ENCODE measurements at regions not wholly inside any gene's neighbourhood (a gene's known extent, or its start where the extent isn't known, plus 50 kb on each side); places are given as distances from the start of the nearest gene placed in this dataset.
"Not testable (repeated sequence)": the region's sequence is repeated elsewhere in the genome, so short reads cannot be mapped to it uniquely, and the experiment has no call there.

DNA sequence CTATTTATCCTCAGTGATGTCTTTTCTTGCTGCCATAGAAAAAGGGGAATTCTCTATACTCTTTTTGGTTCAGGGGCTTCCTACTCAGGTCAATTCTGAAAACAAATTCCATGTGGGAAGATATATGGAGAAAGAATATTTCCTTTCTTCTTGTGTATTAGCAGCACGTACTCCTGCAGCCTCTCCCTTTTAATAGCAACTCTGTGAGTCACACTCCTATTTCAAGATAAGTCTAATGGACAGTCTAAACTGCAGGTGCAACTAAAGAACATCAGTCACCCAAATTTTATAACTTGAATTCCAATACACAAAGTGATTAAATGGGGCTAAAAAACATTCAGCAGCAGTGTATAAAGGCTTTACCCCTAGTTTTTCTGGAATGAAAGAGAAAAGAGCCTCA lies 942.2 kb downstream of the CNTNAP5 start:
- H3K27me3 ChIP-seq (ENCODE audit: control insufficient read depth in 1 of 2, insufficient read depth in 2 of 2, low read length in 2 of 2): no peaks in the 10 kb centered on the region
- no peaks in the 10 kb centered on the region for H3K4me1 ChIP-seq (ENCODE audit: control insufficient read depth in 1 of 2, insufficient read depth in 2 of 2, low read length in 2 of 2)
- H3K4me3 ChIP-seq (ENCODE audit: low read depth in 1 of 2, low read length in 2 of 2): no peak overlapping the region
- H3K27ac ChIP-seq (ENCODE audit: low read depth, low read length): no peak overlapping the region
- H3K9ac ChIP-seq (ENCODE audit: low read depth in 1 of 2, low read length in 2 of 2): no peak overlapping the region
- no peaks in the 10 kb centered on the region for H3K36me3 ChIP-seq (ENCODE audit: control insufficient read depth in 1 of 2, insufficient read depth in 2 of 2, low read length in 2 of 2)
- H3K9me3 ChIP-seq (ENCODE audit: control insufficient read depth in 1 of 2, low read length in 2 of 2): no peaks in the 10 kb centered on the region

DNA sequence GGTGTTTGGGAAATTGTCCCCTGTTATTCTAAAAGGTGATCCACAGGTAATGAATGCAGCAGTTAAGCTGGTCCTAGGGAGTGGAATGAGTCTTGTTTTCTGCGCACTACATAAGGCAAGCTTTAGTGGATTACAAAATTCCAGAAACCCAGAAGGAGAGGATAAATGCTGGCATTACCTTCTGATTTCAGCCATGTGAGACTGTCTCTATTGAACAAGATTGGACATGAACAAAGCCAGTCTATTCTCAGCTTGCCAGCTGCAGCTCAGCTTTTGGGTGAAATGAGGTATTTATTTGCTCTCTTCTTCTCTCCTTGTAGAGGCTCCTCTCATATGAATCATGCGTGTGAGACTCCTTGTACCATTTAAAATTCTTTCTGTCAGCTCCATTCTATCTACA lies 944.9 kb downstream of the CNTNAP5 start:
- Histone ChIP-seq H3K27ac (ENCODE audit: low read depth, low read length) (no peak overlapping the region), H3K9ac (ENCODE audit: low read depth in 1 of 2, low read length in 2 of 2) (no peak overlapping the region), H3K36me3 (ENCODE audit: control insufficient read depth in 1 of 2, insufficient read depth in 2 of 2, low read length in 2 of 2) (no peaks in the 10 kb centered on the region), H3K4me1 (ENCODE audit: control insufficient read depth in 1 of 2, insufficient read depth in 2 of 2, low read length in 2 of 2) (no peaks in the 10 kb centered on the region), H3K27me3 (ENCODE audit: control insufficient read depth in 1 of 2, insufficient read depth in 2 of 2, low read length in 2 of 2) (no peaks in the 10 kb centered on the region), H3K9me3 (ENCODE audit: control insufficient read depth in 1 of 2, low read length in 2 of 2) (no peaks in the 10 kb centered on the region), H3K4me3 (ENCODE audit: low read depth in 1 of 2, low read length in 2 of 2) (no peak overlapping the region)

DNA sequence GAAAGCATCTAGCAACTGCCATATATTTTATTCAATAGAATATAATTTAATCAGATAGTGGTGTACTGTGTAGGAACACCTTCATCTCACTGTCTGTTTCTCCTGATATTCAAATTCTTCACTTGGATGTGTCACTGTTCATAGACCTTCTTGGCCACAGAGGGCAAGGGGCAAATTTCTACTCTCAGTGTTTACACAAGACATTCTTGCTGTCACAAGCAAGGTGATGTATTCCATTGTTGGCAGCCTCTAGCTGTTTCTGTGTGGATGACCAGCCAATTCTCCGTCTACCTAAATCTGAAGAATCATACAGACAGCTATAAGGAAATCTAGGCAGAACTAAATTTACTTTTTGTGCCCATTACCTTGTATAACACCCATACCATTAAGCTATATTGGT lies 948.3 kb downstream of the CNTNAP5 start:
- H3K4me3 ChIP-seq (ENCODE audit: low read depth in 1 of 2, low read length in 2 of 2): no peak overlapping the region
- no peaks in the 10 kb centered on the region for H3K4me1 ChIP-seq (ENCODE audit: control insufficient read depth in 1 of 2, insufficient read depth in 2 of 2, low read length in 2 of 2)
- H3K36me3 ChIP-seq (ENCODE audit: control insufficient read depth in 1 of 2, insufficient read depth in 2 of 2, low read length in 2 of 2): no peaks in the 10 kb centered on the region
- no peak overlapping the region for H3K27ac ChIP-seq (ENCODE audit: low read depth, low read length)
- peaks cover 0 to 1% of the 10 kb centered on the region in 2 donors for H3K9me3 ChIP-seq (ENCODE audit: control insufficient read depth in 1 of 2, low read length in 2 of 2)
- no peak overlapping the region for H3K9ac ChIP-seq (ENCODE audit: low read depth in 1 of 2, low read length in 2 of 2)
- H3K27me3 ChIP-seq (ENCODE audit: control insufficient read depth in 1 of 2, insufficient read depth in 2 of 2, low read length in 2 of 2): no peaks in the 10 kb centered on the region

DNA sequence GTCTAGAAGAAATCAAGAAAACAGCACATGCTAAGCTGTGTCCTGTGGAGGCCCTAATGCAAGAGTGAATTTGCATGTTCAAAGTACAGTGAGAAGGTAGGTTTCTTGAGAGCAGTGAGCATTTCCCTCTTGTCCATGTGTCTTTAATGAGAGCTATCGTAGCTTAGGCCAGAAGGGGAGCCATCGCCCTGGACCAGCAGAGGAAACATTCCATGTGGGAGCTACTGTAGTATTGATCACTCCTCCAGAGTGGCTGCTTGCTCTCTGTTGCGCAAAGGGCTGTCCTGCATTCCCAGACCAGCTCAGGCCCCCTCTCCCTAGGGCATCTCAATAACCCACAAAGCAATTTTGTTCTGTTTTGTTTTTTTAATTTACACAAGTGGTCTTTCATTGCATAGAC lies 950.1 kb downstream of the CNTNAP5 start:
- H3K9me3 ChIP-seq (ENCODE audit: control insufficient read depth in 1 of 2, low read length in 2 of 2): peaks cover 0 to 1% of the 10 kb centered on the region in 2 donors
- no peaks in the 10 kb centered on the region for H3K36me3 ChIP-seq (ENCODE audit: control insufficient read depth in 1 of 2, insufficient read depth in 2 of 2, low read length in 2 of 2)
- no peak overlapping the region for H3K9ac ChIP-seq (ENCODE audit: low read depth in 1 of 2, low read length in 2 of 2)
- no peak overlapping the region for H3K27ac ChIP-seq (ENCODE audit: low read depth, low read length)
- H3K4me1 ChIP-seq (ENCODE audit: control insufficient read depth in 1 of 2, insufficient read depth in 2 of 2, low read length in 2 of 2): no peaks in the 10 kb centered on the region
- no peaks in the 10 kb centered on the region for H3K27me3 ChIP-seq (ENCODE audit: control insufficient read depth in 1 of 2, insufficient read depth in 2 of 2, low read length in 2 of 2)
- no peak overlapping the region for H3K4me3 ChIP-seq (ENCODE audit: low read depth in 1 of 2, low read length in 2 of 2)

DNA sequence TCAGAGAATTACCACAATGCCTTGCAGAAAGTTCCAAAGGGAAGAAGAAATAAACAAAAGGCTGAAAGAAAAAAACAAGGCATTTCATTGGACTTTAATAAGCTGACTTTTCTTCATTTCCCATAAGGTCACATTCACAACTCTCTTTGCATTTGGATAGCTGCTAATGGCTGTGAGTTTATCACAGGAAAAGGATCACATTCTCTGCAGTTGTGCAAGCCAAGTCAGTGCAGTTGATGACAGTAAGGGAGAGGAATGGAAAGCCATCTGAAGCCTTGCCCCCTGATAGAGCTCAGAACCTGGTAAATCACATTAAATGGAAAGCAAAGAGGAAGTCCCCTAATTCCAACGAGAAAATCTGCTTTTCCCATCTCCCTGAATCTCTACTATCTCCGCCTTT lies 950.6 kb downstream of the CNTNAP5 start:
- H3K4me3 ChIP-seq (ENCODE audit: low read depth in 1 of 2, low read length in 2 of 2): no peak overlapping the region
- H3K9me3 ChIP-seq (ENCODE audit: control insufficient read depth in 1 of 2, low read length in 2 of 2): peaks cover 0 to 1% of the 10 kb centered on the region in 2 donors
- H3K9ac ChIP-seq (ENCODE audit: low read depth in 1 of 2, low read length in 2 of 2): no peak overlapping the region

DNA sequence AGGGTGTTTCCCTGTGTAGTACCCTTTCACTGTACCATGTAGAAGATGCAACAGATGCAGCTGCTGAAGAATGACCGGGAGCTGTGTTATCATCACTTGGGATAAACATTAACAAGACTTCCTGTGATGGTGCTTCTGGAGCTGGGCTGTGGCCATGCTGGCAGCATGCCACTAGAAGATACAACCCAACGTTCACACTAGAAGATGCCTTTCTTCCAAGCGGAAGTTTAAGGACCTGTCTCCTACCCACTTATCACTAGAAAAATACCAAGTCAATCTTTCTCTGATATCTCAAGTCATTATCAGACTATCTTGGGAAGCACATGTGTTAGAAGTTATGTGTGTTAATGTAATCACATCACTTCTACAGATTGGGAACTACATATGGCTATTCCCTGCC lies 953.5 kb downstream of the CNTNAP5 start:
- no peak overlapping the region for H3K4me3 ChIP-seq (ENCODE audit: low read depth in 1 of 2, low read length in 2 of 2)
- no peaks in the 10 kb centered on the region for H3K4me1 ChIP-seq (ENCODE audit: control insufficient read depth in 1 of 2, insufficient read depth in 2 of 2, low read length in 2 of 2)
- H3K9me3 ChIP-seq (ENCODE audit: control insufficient read depth in 1 of 2, low read length in 2 of 2): peaks cover 0 to 1% of the 10 kb centered on the region in 2 donors
- H3K36me3 ChIP-seq (ENCODE audit: control insufficient read depth in 1 of 2, insufficient read depth in 2 of 2, low read length in 2 of 2): no peaks in the 10 kb centered on the region
- H3K27me3 ChIP-seq (ENCODE audit: control insufficient read depth in 1 of 2, insufficient read depth in 2 of 2, low read length in 2 of 2): no peaks in the 10 kb centered on the region
- no peak overlapping the region for H3K27ac ChIP-seq (ENCODE audit: low read depth, low read length)
- no peak overlapping the region for H3K9ac ChIP-seq (ENCODE audit: low read depth in 1 of 2, low read length in 2 of 2)

More for the DNA sequence above, 950.6 kb downstream of the CNTNAP5 start:
- Histone ChIP-seq H3K27ac (ENCODE audit: low read depth, low read length) (no peak overlapping the region), H3K36me3 (ENCODE audit: control insufficient read depth in 1 of 2, insufficient read depth in 2 of 2, low read length in 2 of 2) (no peaks in the 10 kb centered on the region), H3K4me1 (ENCODE audit: control insufficient read depth in 1 of 2, insufficient read depth in 2 of 2, low read length in 2 of 2) (no peaks in the 10 kb centered on the region), H3K27me3 (ENCODE audit: control insufficient read depth in 1 of 2, insufficient read depth in 2 of 2, low read length in 2 of 2) (no peaks in the 10 kb centered on the region)

DNA sequence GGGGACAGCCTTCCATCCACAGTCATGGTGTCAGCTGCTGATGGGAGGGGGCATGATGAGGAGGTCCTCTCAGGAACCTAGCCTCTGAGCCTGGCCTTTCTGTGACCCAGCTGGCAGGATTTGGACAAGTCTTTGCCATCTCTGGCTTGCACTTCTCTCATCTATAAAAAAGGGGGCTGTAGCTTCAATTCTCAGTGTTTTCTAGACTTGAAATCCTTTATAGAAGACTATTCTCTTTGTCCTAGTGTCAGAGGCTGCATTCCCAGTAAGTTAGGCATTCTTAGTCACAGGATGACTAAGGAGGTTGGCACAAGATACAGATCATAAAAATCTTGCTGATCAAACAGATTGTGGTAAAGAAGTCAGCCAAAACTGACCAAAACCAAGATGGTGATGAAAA lies 958.5 kb downstream of the CNTNAP5 start:
- Histone ChIP-seq H3K9ac (ENCODE audit: low read depth in 1 of 2, low read length in 2 of 2) (no peak overlapping the region), H3K36me3 (ENCODE audit: control insufficient read depth in 1 of 2, insufficient read depth in 2 of 2, low read length in 2 of 2) (no peaks in the 10 kb centered on the region), H3K4me3 (ENCODE audit: low read depth in 1 of 2, low read length in 2 of 2) (no peak overlapping the region), H3K27ac (ENCODE audit: low read depth, low read length) (no peak overlapping the region), H3K4me1 (ENCODE audit: control insufficient read depth in 1 of 2, insufficient read depth in 2 of 2, low read length in 2 of 2) (no peaks in the 10 kb centered on the region), H3K9me3 (ENCODE audit: control insufficient read depth in 1 of 2, low read length in 2 of 2) (no peaks in the 10 kb centered on the region), H3K27me3 (ENCODE audit: control insufficient read depth in 1 of 2, insufficient read depth in 2 of 2, low read length in 2 of 2) (no peaks in the 10 kb centered on the region)

DNA sequence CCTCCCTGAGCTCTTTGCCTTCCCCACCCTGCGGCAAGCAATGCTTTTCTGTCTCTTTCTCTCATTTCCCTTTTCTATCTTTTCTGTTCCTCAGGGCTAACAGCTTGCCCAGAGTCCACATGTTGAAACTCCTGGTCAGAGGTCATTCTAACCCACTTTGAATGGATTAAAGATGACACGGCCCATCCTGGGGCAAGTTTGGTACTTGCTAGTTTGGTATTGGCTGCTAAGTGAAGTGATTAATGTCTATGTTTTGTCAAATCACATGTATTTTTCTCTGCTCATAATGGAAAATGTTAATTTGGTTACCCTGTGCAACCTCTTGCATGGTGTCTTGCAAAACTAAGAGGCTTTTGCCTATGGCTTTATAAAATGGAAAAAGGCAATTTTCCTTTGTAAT lies 960.2 kb downstream of the CNTNAP5 start:
- Histone ChIP-seq H3K4me1 (ENCODE audit: control insufficient read depth in 1 of 2, insufficient read depth in 2 of 2, low read length in 2 of 2) (no peaks in the 10 kb centered on the region), H3K9ac (ENCODE audit: low read depth in 1 of 2, low read length in 2 of 2) (no peak overlapping the region), H3K9me3 (ENCODE audit: control insufficient read depth in 1 of 2, low read length in 2 of 2) (no peaks in the 10 kb centered on the region), H3K4me3 (ENCODE audit: low read depth in 1 of 2, low read length in 2 of 2) (no peak overlapping the region), H3K36me3 (ENCODE audit: control insufficient read depth in 1 of 2, insufficient read depth in 2 of 2, low read length in 2 of 2) (no peaks in the 10 kb centered on the region), H3K27me3 (ENCODE audit: control insufficient read depth in 1 of 2, insufficient read depth in 2 of 2, low read length in 2 of 2) (no peaks in the 10 kb centered on the region), H3K27ac (ENCODE audit: low read depth, low read length) (no peak overlapping the region)

DNA sequence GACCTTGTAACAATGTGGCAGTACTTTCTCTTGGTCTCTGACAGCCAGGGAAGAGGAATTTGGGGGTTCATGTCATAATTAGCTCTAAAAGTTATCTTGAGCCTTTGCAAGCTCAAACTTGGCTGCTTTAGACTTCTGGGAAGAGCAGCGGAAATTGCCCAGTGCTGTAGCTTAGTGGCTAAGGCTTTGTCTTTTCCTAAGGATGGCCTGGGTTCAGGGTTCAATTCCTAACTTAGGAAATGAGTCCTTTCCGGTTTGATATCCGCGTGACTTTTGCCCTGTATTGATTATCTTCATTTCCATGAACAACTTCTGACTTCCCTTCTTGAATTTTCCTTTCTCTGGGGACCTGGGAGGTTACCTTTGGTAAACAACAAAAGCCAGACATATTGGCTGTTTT lies 961.0 kb downstream of the CNTNAP5 start:
- Histone ChIP-seq H3K9me3 (ENCODE audit: control insufficient read depth in 1 of 2, low read length in 2 of 2) (no peaks in the 10 kb centered on the region), H3K4me1 (ENCODE audit: control insufficient read depth in 1 of 2, insufficient read depth in 2 of 2, low read length in 2 of 2) (no peaks in the 10 kb centered on the region), H3K4me3 (ENCODE audit: low read depth in 1 of 2, low read length in 2 of 2) (no peak overlapping the region)

DNA sequence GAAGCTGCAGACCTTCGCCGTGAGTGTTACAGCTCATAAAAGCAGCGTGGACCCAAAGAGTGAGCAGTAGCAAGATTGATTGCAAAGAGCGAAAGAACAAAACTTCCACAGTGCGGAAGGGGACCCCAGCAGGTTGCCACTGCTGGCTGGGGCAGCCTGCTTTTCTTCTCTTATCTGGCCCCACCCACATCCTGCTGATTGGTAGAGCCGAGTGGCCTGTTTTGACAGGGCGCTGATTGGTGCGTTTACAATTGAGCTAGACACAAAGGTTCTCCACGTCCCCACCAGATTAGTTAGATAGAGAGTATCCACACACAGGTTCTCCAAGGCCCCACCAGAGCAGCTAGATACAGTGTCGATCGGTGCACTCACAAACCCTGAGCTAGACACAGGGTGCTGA lies 961.8 kb downstream of the CNTNAP5 start:
- H3K4me1 ChIP-seq (ENCODE audit: control insufficient read depth in 1 of 2, insufficient read depth in 2 of 2, low read length in 2 of 2); H3K27ac ChIP-seq (ENCODE audit: low read depth, low read length); H3K9ac ChIP-seq (ENCODE audit: low read depth in 1 of 2, low read length in 2 of 2); H3K4me3 ChIP-seq (ENCODE audit: low read depth in 1 of 2, low read length in 2 of 2); H3K9me3 ChIP-seq (ENCODE audit: control insufficient read depth in 1 of 2, low read length in 2 of 2); H3K27me3 ChIP-seq (ENCODE audit: control insufficient read depth in 1 of 2, insufficient read depth in 2 of 2, low read length in 2 of 2); H3K36me3 ChIP-seq (ENCODE audit: control insufficient read depth in 1 of 2, insufficient read depth in 2 of 2, low read length in 2 of 2): not testable (repeated sequence)

More for the DNA sequence above, 961.0 kb downstream of the CNTNAP5 start:
- Histone ChIP-seq H3K27me3 (ENCODE audit: control insufficient read depth in 1 of 2, insufficient read depth in 2 of 2, low read length in 2 of 2) (no peaks in the 10 kb centered on the region), H3K36me3 (ENCODE audit: control insufficient read depth in 1 of 2, insufficient read depth in 2 of 2, low read length in 2 of 2) (no peaks in the 10 kb centered on the region), H3K27ac (ENCODE audit: low read depth, low read length) (no peak overlapping the region), H3K9ac (ENCODE audit: low read depth in 1 of 2, low read length in 2 of 2) (no peak overlapping the region)

DNA sequence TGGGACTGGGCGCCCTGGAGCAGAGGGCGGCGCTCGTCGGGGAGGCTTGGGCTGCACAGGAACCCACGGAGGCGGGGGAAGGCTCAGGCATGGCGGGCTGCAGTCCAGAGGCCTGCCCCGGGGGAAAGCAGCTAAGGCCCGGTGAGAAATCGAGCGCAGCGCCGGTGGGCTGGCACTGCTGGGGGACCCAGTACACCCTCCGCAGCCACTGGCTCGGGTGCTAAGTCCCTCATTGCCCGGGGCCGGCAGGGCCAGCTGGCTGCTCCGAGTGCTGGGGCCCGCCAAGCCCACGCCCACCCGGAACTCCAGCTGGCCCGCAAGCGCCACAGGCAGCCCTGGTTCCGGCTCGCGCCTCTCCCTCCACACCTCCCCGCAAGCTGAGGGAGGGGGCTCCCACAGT lies 962.3 kb downstream of the CNTNAP5 start:
- not testable (repeated sequence) for H3K4me3 ChIP-seq (ENCODE audit: low read depth in 1 of 2, low read length in 2 of 2); H3K4me1 ChIP-seq (ENCODE audit: control insufficient read depth in 1 of 2, insufficient read depth in 2 of 2, low read length in 2 of 2); H3K9me3 ChIP-seq (ENCODE audit: control insufficient read depth in 1 of 2, low read length in 2 of 2); H3K9ac ChIP-seq (ENCODE audit: low read depth in 1 of 2, low read length in 2 of 2); H3K36me3 ChIP-seq (ENCODE audit: control insufficient read depth in 1 of 2, insufficient read depth in 2 of 2, low read length in 2 of 2); H3K27ac ChIP-seq (ENCODE audit: low read depth, low read length); H3K27me3 ChIP-seq (ENCODE audit: control insufficient read depth in 1 of 2, insufficient read depth in 2 of 2, low read length in 2 of 2)
